Endothelial cell of umbilical vein (primary cell): ENCODE measurements at regions not wholly inside any gene's neighbourhood (a gene's known extent, or its start where the extent isn't known, plus 50 kb on each side); places are given as distances from the start of the nearest gene placed in this dataset.

ENCODE experiments used
- BruUV-seq: library from RNA; stranded (reverse); fragments of 400-500 nt; replicated peaks from 2 replicates; lab custom pipeline; 2021; lab: Mats Ljungman, UMichigan
- CTCF ChIA-PET: fragments of 300-600, 350-600 bp; sonication (Branson Sonifier 250); formaldehyde crosslinking; loops from one replicate; lab custom pipeline; 2021; ENCODE audit warnings: antibody characterized with exemption, inconsistent platforms; lab: Charles Lee
- POLR2A ChIA-PET: fragments of 300-600, 350-600 bp; sonication (Branson Sonifier 250); formaldehyde crosslinking; loops from one replicate; lab custom pipeline; 2021; ENCODE audit warnings: antibody characterized with exemption, inconsistent platforms; lab: Charles Lee
- DNase-seq: peaks from one replicate; pipeline ENCODE4 v3.0.0-alpha.2; 2011; ENCODE audit warnings: low read depth, low spot score
- FAIRE-seq: peaks from 2 replicates; lab custom pipeline; 2011; peaks lifted over from hg19 to GRCh38; lab: Jason Lieb, UNC
- H2AFZ ChIP-seq: 2 replicates; pipeline ENCODE4 v1.6.0; 2012; ENCODE audit warnings: low read depth, low read length, control low read depth, inconsistent platforms
- H3K27ac ChIP-seq: 2 replicates; pipeline ENCODE4 v1.5.1; 2011; ENCODE audit warnings: low read depth, mild to moderate bottlenecking, control low read depth, low read length, moderate library complexity; ENCODE audit not compliant: insufficient read depth
- H3K27me3 ChIP-seq, 2 experiments: 2 replicates each; pipeline versions ENCODE4 v1.6.0 to v1.6.1; 2011; ENCODE audit warnings: low read length in 2 of 2, mixed read lengths in 1 of 2; ENCODE audit not compliant: control insufficient read depth in 2 of 2, insufficient read depth in 2 of 2
- H3K36me3 ChIP-seq, 2 experiments: 2 replicates in 1 of 2; 3 replicates in 1 of 2; pipeline ENCODE4 v1.5.1; 2011; ENCODE audit warnings: low read length in 2 of 2, mild to moderate bottlenecking in 1 of 2, moderate library complexity in 1 of 2; ENCODE audit not compliant: control insufficient read depth in 2 of 2, insufficient read depth in 2 of 2; ENCODE audit errors: extremely low read depth in 1 of 2
- H3K4me1 ChIP-seq: 3 replicates; pipeline ENCODE4 v1.5.1; 2011; ENCODE audit warnings: mild to moderate bottlenecking, low read length; ENCODE audit not compliant: control insufficient read depth, insufficient read depth; ENCODE audit errors: extremely low read depth
- H3K4me2 ChIP-seq: 2 replicates; pipeline ENCODE4 v1.6.1; 2011; ENCODE audit warnings: low read length, control low read depth, mixed read lengths; ENCODE audit not compliant: insufficient read depth
- H3K4me3 ChIP-seq, 3 experiments: fragments of 200-600 bp in 1 of 3; sonication (generic), shearing (Covaris generic) in 1 of 3; replicated peaks in 1 of 3; 2 replicates each; pipeline ENCODE4 v1.5.1; 2011 to 2016; ENCODE audit warnings: control low read depth in 3 of 3, low read length in 3 of 3, mild to moderate bottlenecking in 2 of 3, inconsistent platforms in 1 of 3, low read depth in 1 of 3, moderate library complexity in 1 of 3; ENCODE audit not compliant: insufficient read depth in 1 of 3
- H3K79me2 ChIP-seq: 2 replicates; pipeline ENCODE4 v1.6.0; 2012; ENCODE audit warnings: low read length, inconsistent platforms; ENCODE audit not compliant: control insufficient read depth, insufficient read depth
- H3K9ac ChIP-seq: replicated peaks from 2 replicates; pipeline ENCODE3; 2011; ENCODE audit warnings: low read length, control low read depth; ENCODE audit not compliant: insufficient read depth; ENCODE audit errors: extremely low read depth
- H3K9me1 ChIP-seq: replicated peaks from 3 replicates; pipeline ENCODE4 v1.6.0; 2011; ENCODE audit warnings: mild to moderate bottlenecking, low read length; ENCODE audit not compliant: control insufficient read depth, insufficient read depth; ENCODE audit errors: extremely low read depth
- H3K9me3 ChIP-seq: replicated peaks from 2 replicates; pipeline ENCODE4 v1.5.1; 2012; ENCODE audit warnings: low read length, inconsistent platforms; ENCODE audit not compliant: control insufficient read depth, insufficient read depth
- H4K20me1 ChIP-seq: replicated peaks from 2 replicates; pipeline ENCODE3; 2011; ENCODE audit warnings: mild to moderate bottlenecking, low read length; ENCODE audit not compliant: control insufficient read depth, insufficient read depth; ENCODE audit errors: extremely low read depth
- CTCF ChIP-seq, 2 donors: IDR thresholded peaks; 1 replicate in 1 of 2; 2 replicates in 1 of 2; pipeline ENCODE4 v1.5.1; 2011; ENCODE audit warnings: low read length in 2 of 2, mild to moderate bottlenecking in 2 of 2, moderate library complexity in 2 of 2, control low read depth in 1 of 2, inconsistent platforms in 1 of 2, low read depth in 1 of 2; ENCODE audit not compliant: insufficient read depth in 1 of 2; ENCODE audit errors: extremely low read depth in 1 of 2
- EZH2 ChIP-seq: IDR thresholded peaks from 2 replicates; pipeline ENCODE4 v1.6.1; 2012; ENCODE audit warnings: borderline replicate concordance, low read depth, mild to moderate bottlenecking, moderate library complexity, low read length, inconsistent platforms; ENCODE audit not compliant: severe bottlenecking
- FOS ChIP-seq: IDR thresholded peaks from 2 replicates; pipeline ENCODE4 v1.6.1; 2011; ENCODE audit warnings: mild to moderate bottlenecking, low read length, moderate library complexity, borderline replicate concordance; ENCODE audit not compliant: insufficient read depth
- GATA2 ChIP-seq: IDR thresholded peaks from 2 replicates; pipeline ENCODE4 v1.7.0; 2011; ENCODE audit warnings: low read depth, mild to moderate bottlenecking, moderate library complexity, mixed read lengths, low read length; ENCODE audit not compliant: insufficient read length, insufficient read depth
- JUN ChIP-seq: IDR thresholded peaks from 2 replicates; pipeline ENCODE4 v1.6.1; 2011; ENCODE audit warnings: borderline replicate concordance, low read depth; ENCODE audit not compliant: insufficient read length, insufficient read depth
- MAX ChIP-seq: IDR thresholded peaks from 2 replicates; pipeline ENCODE4 v1.6.1; 2011; ENCODE audit not compliant: insufficient read depth, insufficient read length
- MYC ChIP-seq: IDR thresholded peaks from one replicate; pipeline ENCODE4 v1.6.1; 2011; ENCODE audit warnings: mild to moderate bottlenecking, low read depth, low read length
- POLR2A ChIP-seq: IDR thresholded peaks from 2 replicates; pipeline ENCODE4 v1.6.1; 2012; ENCODE audit warnings: low read depth, mild to moderate bottlenecking, control low read depth, low read length
- POLR2AphosphoS5 ChIP-seq: IDR thresholded peaks from 2 replicates; pipeline ENCODE4 v1.6.1; 2012; ENCODE audit warnings: low read depth, mild to moderate bottlenecking, control low read depth, low read length, moderate library complexity; ENCODE audit not compliant: insufficient read depth
- dilution Hi-C: fragments of 300-500 bp; cut with MboI; formaldehyde crosslinking; loops from one replicate; pipeline ENCODE4 v1.15.0; 2019; ENCODE audit warnings: low sequenced_read_pairs; ENCODE audit not compliant: extremely low pct_ligation_motif_present
- intact Hi-C: fragments of 100-400 bp; cut with micrococcal nuclease; formaldehyde crosslinking; loops from one replicate; pipeline ENCODE4 v1.10.0; 2022

- H3K4me3 ChIP-seq, result no peak overlapping the region
- H3K9me3 ChIP-seq, result peaks cover 2% of the 10 kb centered on the region
- no peaks in the 10 kb centered on the region for H3K36me3 ChIP-seq
- no peak for DNase-seq
- no peak overlapping the region for H3K27ac ChIP-seq
- H3K79me2 ChIP-seq, result no peaks in the 10 kb centered on the region
- H3K4me2 ChIP-seq, result no peak overlapping the region
- no peak for FAIRE-seq
- TF ChIP-seq EZH2 (no peak), GATA2 (no peak), POLR2A (no peak), POLR2AphosphoS5 (no peak), CTCF (IDR thresholded peaks at IDR 0.05; ENCODE audit: extremely low read depth in 1 of 2, insufficient read depth in 1 of 2, low read depth in 1 of 2, low read length in 2 of 2) (no peak), MYC (no peak), FOS (no peak), JUN (no peak), MAX (no peak)
- no peaks in the 10 kb centered on the region for H3K27me3 ChIP-seq
- no peaks in the 10 kb centered on the region for H3K9me1 ChIP-seq
- CTCF ChIA-PET, result no interaction called here
- dilution Hi-C loops, result no loop called here
- POLR2A ChIA-PET, result no interaction called here
- H4K20me1 ChIP-seq, result no peaks in the 10 kb centered on the region
- no peak overlapping the region for H2AFZ ChIP-seq
- no peaks in the 10 kb centered on the region for H3K4me1 ChIP-seq
- no peak overlapping the region for H3K9ac ChIP-seq
- intact Hi-C loops, result no loop called here
- BruUV-seq, result no TSS peak
Measured at GRCh38 chr5:175351126-175351525, 92.9 kb downstream of the DRD1 start.
